GM23338 (cell line): ENCODE measurements at regions not wholly inside any gene's neighbourhood (a gene's known extent, or its start where the extent isn't known, plus 50 kb on each side); places are given as distances from the start of the nearest gene placed in this dataset.

Source experiments
- ATAC-seq: fragments of 200-7000 bp; cut with Tn5 transposase; 3 replicates; pipeline ENCODE4 v1.9.1; 2020
- DNase-seq: peaks from one replicate; pipeline ENCODE4 v3.0.0-alpha.2; 2015; ENCODE audit warnings: low spot score
- H2AFZ ChIP-seq: fragments of 200-600 bp; sonication (generic); 2 replicates; pipeline ENCODE4 v1.8.0; 2016; ENCODE audit warnings: antibody characterized with exemption, mild to moderate bottlenecking, moderate library complexity
- H3F3A ChIP-seq: fragments of 200-600 bp; sonication (generic); replicated peaks from 2 replicates; pipeline ENCODE4 v1.8.0; 2017; ENCODE audit warnings: antibody characterized with exemption, mixed run types, low read depth
- H3K27ac ChIP-seq: fragments of 200-600 bp; sonication (generic); 2 replicates; pipeline ENCODE4 v1.6.1; 2016; ENCODE audit warnings: low read depth
- H3K27me3 ChIP-seq: fragments of 200-600 bp; sonication (generic); 2 replicates; pipeline ENCODE4 v1.8.0; 2016; ENCODE audit warnings: mild to moderate bottlenecking, mixed run types, moderate library complexity; ENCODE audit not compliant: insufficient read depth
- H3K36me3 ChIP-seq: fragments of 200-600 bp; sonication (generic); 2 replicates; pipeline ENCODE4 v1.8.0; 2016; ENCODE audit warnings: mild to moderate bottlenecking; ENCODE audit not compliant: insufficient read depth
- H3K4me1 ChIP-seq: fragments of 200-600 bp; sonication (generic); 2 replicates; pipeline ENCODE4 v1.8.0; 2016; ENCODE audit warnings: mild to moderate bottlenecking, moderate library complexity; ENCODE audit not compliant: insufficient read depth
- H3K4me2 ChIP-seq: fragments of 200-600 bp; sonication (generic); 2 replicates; pipeline ENCODE4 v1.7.1; 2017; ENCODE audit warnings: mixed run types
- H3K4me3 ChIP-seq: fragments of 200-600 bp; sonication (generic); 2 replicates; pipeline ENCODE4 v1.6.1; 2016; ENCODE audit warnings: mixed run types
- H3K79me2 ChIP-seq: fragments of 200-600 bp; sonication (generic); replicated peaks from 2 replicates; pipeline ENCODE4 v1.8.0; 2017; ENCODE audit warnings: mild to moderate bottlenecking; ENCODE audit not compliant: insufficient read depth
- H3K9me2 ChIP-seq: fragments of 200-600 bp; sonication (generic); 2 replicates; pipeline ENCODE4 v1.8.0; 2017; ENCODE audit not compliant: insufficient read depth
- H4K20me1 ChIP-seq: fragments of 200-600 bp; sonication (generic); replicated peaks from 2 replicates; pipeline ENCODE4 v1.8.0; 2017; ENCODE audit warnings: mild to moderate bottlenecking; ENCODE audit not compliant: insufficient read depth
- H3K27ac Mint-ChIP-seq: 2 replicates; pipeline ENCODE4 v1.8.0; 2020; ENCODE audit warnings: inconsistent platforms, mild to moderate bottlenecking, moderate library complexity, mixed read lengths
- H3K27me3 Mint-ChIP-seq: 3 replicates; pipeline ENCODE4 v1.8.0; 2022; ENCODE audit warnings: low read depth, mild to moderate bottlenecking, moderate library complexity, mixed read lengths, inconsistent platforms; ENCODE audit not compliant: insufficient read depth, poor library complexity
- H3K36me3 Mint-ChIP-seq: 3 replicates; pipeline ENCODE4 v1.8.0; 2021; ENCODE audit warnings: low read depth, mild to moderate bottlenecking, inconsistent platforms, moderate library complexity, mixed read lengths
- H3K4me1 Mint-ChIP-seq: 3 replicates; pipeline ENCODE4 v1.8.0; 2020; ENCODE audit warnings: mild to moderate bottlenecking, inconsistent platforms, mixed read lengths
- H3K4me3 Mint-ChIP-seq: 3 replicates; pipeline ENCODE4 v1.8.0; 2021; ENCODE audit warnings: moderate library complexity, mild to moderate bottlenecking, inconsistent platforms, mixed read lengths
- H3K9me3 Mint-ChIP-seq: 3 replicates; pipeline ENCODE4 v1.8.0; 2020; ENCODE audit warnings: moderate library complexity, mild to moderate bottlenecking, inconsistent platforms, mixed read lengths
- CREB1 ChIP-seq: fragments of 250-450 bp; sonication (Bioruptor Pico); IDR thresholded peaks from 2 replicates; pipeline ENCODE4 v1.5.0; 2020; ENCODE audit warnings: low read depth, mild to moderate bottlenecking, moderate library complexity
- EZH2 ChIP-seq: fragments of 200-600 bp; sonication (generic); IDR thresholded peaks from one replicate; pipeline ENCODE4 v1.8.0; 2017; ENCODE audit warnings: antibody characterized with exemption, mild to moderate bottlenecking, low read depth; ENCODE audit not compliant: unreplicated experiment
- EZH2phosphoT487 ChIP-seq: fragments of 200-600 bp; sonication (generic); IDR thresholded peaks from one replicate; pipeline ENCODE4 v1.8.1; 2018; ENCODE audit warnings: antibody characterized with exemption; ENCODE audit not compliant: unreplicated experiment
- ZNF331 ChIP-seq: fragments of 250-450 bp; sonication (Bioruptor Pico); IDR thresholded peaks from 2 replicates; pipeline ENCODE4 v1.5.0; 2020; ENCODE audit warnings: low read depth, mild to moderate bottlenecking, moderate library complexity
- TF ChIP-seq, protein P1 (sequence below): IDR thresholded peaks from 2 replicates; pipeline ENCODE4 v1.6.1; 2016; ENCODE audit warnings: antibody characterized with exemption
- TF ChIP-seq, protein P2 (sequence below), 2 experiments: fragments of 200-600 bp in 1 of 2; sonication (generic) in 1 of 2; conservative IDR thresholded peaks; 2 replicates each; pipeline versions ENCODE4 v1.5.1 to v1.6.1; 2016 to 2017; ENCODE audit warnings: antibody characterized with exemption in 2 of 2, low read depth in 2 of 2, mild to moderate bottlenecking in 2 of 2, moderate library complexity in 1 of 2
- TF ChIP-seq, protein P3 (sequence below): fragments of 250-450 bp; sonication (Bioruptor Pico); IDR thresholded peaks from 2 replicates; pipeline ENCODE4 v1.5.0; 2020; ENCODE audit warnings: mild to moderate bottlenecking, moderate library complexity
- TF ChIP-seq, protein P4 (sequence below): IDR thresholded peaks from one replicate; pipeline ENCODE4 v1.6.1; 2018; ENCODE audit warnings: antibody characterized with exemption; ENCODE audit not compliant: unreplicated experiment

DNA sequence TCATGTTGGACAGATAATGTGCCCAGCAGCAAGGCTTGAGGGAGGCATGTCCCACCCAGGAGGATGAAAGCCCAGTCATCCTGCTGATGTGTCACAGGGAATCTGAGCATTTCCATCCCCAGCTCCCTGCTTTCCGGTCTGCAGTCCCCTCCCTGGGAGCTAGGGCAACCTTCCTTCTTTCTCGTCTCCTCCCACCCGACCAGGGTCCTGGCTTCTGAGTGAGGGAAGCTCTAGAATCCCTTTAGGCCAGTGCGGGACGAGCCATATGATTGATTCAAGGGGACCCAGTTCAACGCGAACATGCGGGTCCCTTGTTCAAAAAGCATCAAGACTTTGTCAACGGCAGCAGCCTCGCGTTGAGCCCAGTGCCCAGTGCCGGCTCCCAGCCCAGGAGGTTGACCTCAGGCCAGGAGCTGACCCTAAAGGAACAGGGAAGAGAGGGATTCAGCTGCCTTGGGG, 96.7 kb upstream of the TMPRSS2 start:
- DNase-seq (peak; percentile 49), ATAC-seq (peak; percentile 72)
- H3K27me3 ChIP-seq, result no peaks in the 10 kb centered on the region
- no peaks in the 10 kb centered on the region for H3K9me2 ChIP-seq
- no peaks in the 10 kb centered on the region for H4K20me1 ChIP-seq
- peak overlapping the region; percentile 94 for H2AFZ ChIP-seq
- H3K36me3 Mint-ChIP-seq, result no peaks in the 10 kb centered on the region; the same call in 2 of the 3 replicates
- no peak overlapping the region for H3K27ac ChIP-seq
- no peak overlapping the region for H3K4me3 Mint-ChIP-seq
- no peak for TF ChIP-seq EZH2phosphoT487
- no peak for TF ChIP-seq CREB1
- TF ChIP-seq, protein P1, sequence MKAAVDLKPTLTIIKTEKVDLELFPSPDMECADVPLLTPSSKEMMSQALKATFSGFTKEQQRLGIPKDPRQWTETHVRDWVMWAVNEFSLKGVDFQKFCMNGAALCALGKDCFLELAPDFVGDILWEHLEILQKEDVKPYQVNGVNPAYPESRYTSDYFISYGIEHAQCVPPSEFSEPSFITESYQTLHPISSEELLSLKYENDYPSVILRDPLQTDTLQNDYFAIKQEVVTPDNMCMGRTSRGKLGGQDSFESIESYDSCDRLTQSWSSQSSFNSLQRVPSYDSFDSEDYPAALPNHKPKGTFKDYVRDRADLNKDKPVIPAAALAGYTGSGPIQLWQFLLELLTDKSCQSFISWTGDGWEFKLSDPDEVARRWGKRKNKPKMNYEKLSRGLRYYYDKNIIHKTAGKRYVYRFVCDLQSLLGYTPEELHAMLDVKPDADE, result no peak
- TF ChIP-seq EZH2, result no peak
- TF ChIP-seq, protein P2, sequence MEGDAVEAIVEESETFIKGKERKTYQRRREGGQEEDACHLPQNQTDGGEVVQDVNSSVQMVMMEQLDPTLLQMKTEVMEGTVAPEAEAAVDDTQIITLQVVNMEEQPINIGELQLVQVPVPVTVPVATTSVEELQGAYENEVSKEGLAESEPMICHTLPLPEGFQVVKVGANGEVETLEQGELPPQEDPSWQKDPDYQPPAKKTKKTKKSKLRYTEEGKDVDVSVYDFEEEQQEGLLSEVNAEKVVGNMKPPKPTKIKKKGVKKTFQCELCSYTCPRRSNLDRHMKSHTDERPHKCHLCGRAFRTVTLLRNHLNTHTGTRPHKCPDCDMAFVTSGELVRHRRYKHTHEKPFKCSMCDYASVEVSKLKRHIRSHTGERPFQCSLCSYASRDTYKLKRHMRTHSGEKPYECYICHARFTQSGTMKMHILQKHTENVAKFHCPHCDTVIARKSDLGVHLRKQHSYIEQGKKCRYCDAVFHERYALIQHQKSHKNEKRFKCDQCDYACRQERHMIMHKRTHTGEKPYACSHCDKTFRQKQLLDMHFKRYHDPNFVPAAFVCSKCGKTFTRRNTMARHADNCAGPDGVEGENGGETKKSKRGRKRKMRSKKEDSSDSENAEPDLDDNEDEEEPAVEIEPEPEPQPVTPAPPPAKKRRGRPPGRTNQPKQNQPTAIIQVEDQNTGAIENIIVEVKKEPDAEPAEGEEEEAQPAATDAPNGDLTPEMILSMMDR (conservative IDR thresholded peaks at IDR 0.05; ENCODE audit: low read depth in 2 of 2), result no peak
- TF ChIP-seq, protein P3, sequence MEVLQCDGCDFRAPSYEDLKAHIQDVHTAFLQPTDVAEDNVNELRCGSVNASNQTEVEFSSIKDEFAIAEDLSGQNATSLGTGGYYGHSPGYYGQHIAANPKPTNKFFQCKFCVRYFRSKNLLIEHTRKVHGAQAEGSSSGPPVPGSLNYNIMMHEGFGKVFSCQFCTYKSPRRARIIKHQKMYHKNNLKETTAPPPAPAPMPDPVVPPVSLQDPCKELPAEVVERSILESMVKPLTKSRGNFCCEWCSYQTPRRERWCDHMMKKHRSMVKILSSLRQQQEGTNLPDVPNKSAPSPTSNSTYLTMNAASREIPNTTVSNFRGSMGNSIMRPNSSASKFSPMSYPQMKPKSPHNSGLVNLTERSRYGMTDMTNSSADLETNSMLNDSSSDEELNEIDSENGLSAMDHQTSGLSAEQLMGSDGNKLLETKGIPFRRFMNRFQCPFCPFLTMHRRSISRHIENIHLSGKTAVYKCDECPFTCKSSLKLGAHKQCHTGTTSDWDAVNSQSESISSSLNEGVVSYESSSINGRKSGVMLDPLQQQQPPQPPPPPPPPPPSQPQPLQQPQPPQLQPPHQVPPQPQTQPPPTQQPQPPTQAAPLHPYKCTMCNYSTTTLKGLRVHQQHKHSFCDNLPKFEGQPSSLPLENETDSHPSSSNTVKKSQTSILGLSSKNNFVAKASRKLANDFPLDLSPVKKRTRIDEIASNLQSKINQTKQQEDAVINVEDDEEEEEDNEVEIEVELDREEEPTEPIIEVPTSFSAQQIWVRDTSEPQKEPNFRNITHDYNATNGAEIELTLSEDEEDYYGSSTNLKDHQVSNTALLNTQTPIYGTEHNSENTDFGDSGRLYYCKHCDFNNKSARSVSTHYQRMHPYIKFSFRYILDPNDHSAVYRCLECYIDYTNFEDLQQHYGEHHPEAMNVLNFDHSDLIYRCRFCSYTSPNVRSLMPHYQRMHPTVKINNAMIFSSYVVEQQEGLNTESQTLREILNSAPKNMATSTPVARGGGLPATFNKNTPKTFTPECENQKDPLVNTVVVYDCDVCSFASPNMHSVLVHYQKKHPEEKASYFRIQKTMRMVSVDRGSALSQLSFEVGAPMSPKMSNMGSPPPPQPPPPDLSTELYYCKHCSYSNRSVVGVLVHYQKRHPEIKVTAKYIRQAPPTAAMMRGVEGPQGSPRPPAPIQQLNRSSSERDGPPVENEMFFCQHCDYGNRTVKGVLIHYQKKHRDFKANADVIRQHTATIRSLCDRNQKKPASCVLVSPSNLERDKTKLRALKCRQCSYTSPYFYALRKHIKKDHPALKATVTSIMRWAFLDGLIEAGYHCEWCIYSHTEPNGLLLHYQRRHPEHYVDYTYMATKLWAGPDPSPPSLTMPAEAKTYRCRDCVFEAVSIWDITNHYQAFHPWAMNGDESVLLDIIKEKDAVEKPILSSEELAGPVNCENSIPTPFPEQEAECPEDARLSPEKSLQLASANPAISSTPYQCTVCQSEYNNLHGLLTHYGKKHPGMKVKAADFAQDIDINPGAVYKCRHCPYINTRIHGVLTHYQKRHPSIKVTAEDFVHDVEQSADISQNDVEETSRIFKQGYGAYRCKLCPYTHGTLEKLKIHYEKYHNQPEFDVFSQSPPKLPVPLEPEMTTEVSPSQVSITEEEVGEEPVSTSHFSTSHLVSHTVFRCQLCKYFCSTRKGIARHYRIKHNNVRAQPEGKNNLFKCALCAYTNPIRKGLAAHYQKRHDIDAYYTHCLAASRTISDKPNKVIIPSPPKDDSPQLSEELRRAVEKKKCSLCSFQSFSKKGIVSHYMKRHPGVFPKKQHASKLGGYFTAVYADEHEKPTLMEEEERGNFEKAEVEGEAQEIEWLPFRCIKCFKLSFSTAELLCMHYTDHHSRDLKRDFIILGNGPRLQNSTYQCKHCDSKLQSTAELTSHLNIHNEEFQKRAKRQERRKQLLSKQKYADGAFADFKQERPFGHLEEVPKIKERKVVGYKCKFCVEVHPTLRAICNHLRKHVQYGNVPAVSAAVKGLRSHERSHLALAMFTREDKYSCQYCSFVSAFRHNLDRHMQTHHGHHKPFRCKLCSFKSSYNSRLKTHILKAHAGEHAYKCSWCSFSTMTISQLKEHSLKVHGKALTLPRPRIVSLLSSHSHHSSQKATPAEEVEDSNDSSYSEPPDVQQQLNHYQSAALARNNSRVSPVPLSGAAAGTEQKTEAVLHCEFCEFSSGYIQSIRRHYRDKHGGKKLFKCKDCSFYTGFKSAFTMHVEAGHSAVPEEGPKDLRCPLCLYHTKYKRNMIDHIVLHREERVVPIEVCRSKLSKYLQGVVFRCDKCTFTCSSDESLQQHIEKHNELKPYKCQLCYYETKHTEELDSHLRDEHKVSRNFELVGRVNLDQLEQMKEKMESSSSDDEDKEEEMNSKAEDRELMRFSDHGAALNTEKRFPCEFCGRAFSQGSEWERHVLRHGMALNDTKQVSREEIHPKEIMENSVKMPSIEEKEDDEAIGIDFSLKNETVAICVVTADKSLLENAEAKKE (CRISPR knock-in tag), result no peak
- TF ChIP-seq ZNF331 (CRISPR knock-in tag), result no peak
- TF ChIP-seq, protein P4, sequence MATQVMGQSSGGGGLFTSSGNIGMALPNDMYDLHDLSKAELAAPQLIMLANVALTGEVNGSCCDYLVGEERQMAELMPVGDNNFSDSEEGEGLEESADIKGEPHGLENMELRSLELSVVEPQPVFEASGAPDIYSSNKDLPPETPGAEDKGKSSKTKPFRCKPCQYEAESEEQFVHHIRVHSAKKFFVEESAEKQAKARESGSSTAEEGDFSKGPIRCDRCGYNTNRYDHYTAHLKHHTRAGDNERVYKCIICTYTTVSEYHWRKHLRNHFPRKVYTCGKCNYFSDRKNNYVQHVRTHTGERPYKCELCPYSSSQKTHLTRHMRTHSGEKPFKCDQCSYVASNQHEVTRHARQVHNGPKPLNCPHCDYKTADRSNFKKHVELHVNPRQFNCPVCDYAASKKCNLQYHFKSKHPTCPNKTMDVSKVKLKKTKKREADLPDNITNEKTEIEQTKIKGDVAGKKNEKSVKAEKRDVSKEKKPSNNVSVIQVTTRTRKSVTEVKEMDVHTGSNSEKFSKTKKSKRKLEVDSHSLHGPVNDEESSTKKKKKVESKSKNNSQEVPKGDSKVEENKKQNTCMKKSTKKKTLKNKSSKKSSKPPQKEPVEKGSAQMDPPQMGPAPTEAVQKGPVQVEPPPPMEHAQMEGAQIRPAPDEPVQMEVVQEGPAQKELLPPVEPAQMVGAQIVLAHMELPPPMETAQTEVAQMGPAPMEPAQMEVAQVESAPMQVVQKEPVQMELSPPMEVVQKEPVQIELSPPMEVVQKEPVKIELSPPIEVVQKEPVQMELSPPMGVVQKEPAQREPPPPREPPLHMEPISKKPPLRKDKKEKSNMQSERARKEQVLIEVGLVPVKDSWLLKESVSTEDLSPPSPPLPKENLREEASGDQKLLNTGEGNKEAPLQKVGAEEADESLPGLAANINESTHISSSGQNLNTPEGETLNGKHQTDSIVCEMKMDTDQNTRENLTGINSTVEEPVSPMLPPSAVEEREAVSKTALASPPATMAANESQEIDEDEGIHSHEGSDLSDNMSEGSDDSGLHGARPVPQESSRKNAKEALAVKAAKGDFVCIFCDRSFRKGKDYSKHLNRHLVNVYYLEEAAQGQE, result no peak
- peaks cover 11% of the 10 kb centered on the region for H3K4me1 Mint-ChIP-seq
- H3F3A ChIP-seq, result no peaks in the 10 kb centered on the region
- no peak overlapping the region for H3K4me3 ChIP-seq
- no peak overlapping the region for H3K27ac Mint-ChIP-seq
- H3K4me2 ChIP-seq, result no peak overlapping the region
- peaks cover 11% of the 10 kb centered on the region for H3K27me3 Mint-ChIP-seq
- H3K9me3 Mint-ChIP-seq, result no peaks in the 10 kb centered on the region; the same call in 2 of the 3 replicates
- no peaks in the 10 kb centered on the region; the same call in 1 of the 2 replicates for H3K4me1 ChIP-seq
- H3K36me3 ChIP-seq, result no peaks in the 10 kb centered on the region
- H3K79me2 ChIP-seq, result no peaks in the 10 kb centered on the region
